ENCODE measurements at regions not wholly inside any gene's neighbourhood (a gene's known extent, or its start where the extent isn't known, plus 50 kb on each side); places are given as distances from the start of the nearest gene placed in this dataset.

GRCh38 chr1:177830531-177831135, 139.2 kb downstream of the SEC16B start:
- TF ChIP-seq EZH2phosphoT487 (IDR thresholded peaks at IDR 0.05; ENCODE audit: borderline replicate concordance) (no peak), CTCF (conservative IDR thresholded peaks at IDR 0.05; ENCODE audit: low read length) (no peak)
- no peaks in the 10 kb centered on the region for H3K36me3 ChIP-seq (ENCODE audit: insufficient read depth, low read length)

GRCh38 chr1:177825276-177825901, 144.5 kb downstream of the SEC16B start:
- H3K9me2 ChIP-seq (replicated peaks; ENCODE audit: low read depth, low read length) = no peaks in the 10 kb centered on the region
- H3K9me3 ChIP-seq (ENCODE audit: insufficient read depth, low read depth, low read length) = no peaks in the 10 kb centered on the region
- no peak overlapping the region for H3K9ac ChIP-seq (ENCODE audit: low read depth, low read length, poor library complexity, severe bottlenecking)
- no peaks in the 10 kb centered on the region for H4K20me1 ChIP-seq (ENCODE audit: insufficient read depth, low read length, poor library complexity, severe bottlenecking)
- no peaks in the 10 kb centered on the region for H3F3A ChIP-seq (ENCODE audit: low read depth)
- no peak overlapping the region for H2AFZ ChIP-seq (ENCODE audit: low read length)
- H3K36me3 ChIP-seq (ENCODE audit: insufficient read depth, low read length) = no peaks in the 10 kb centered on the region
- H3K4me2 ChIP-seq (ENCODE audit: low read depth, low read length, poor library complexity, severe bottlenecking) = no peak overlapping the region
- no peak overlapping the region for H3K4me3 ChIP-seq (ENCODE audit: low read length, poor library complexity, severe bottlenecking)
- no peaks in the 10 kb centered on the region for H3K79me2 ChIP-seq (ENCODE audit: insufficient read depth, low read length)
- TF ChIP-seq CTCF (conservative IDR thresholded peaks at IDR 0.05; ENCODE audit: low read length) (no peak), EZH2phosphoT487 (IDR thresholded peaks at IDR 0.05; ENCODE audit: borderline replicate concordance) (no peak)
- peaks cover 4% of the 10 kb centered on the region for H3K4me1 ChIP-seq (ENCODE audit: insufficient read depth, low read length, poor library complexity, severe bottlenecking)
- H3K27me3 ChIP-seq (ENCODE audit: insufficient read depth, low read length, poor library complexity, severe bottlenecking) = no peaks in the 10 kb centered on the region

More at GRCh38 chr1:177830531-177831135, 139.2 kb downstream of the SEC16B start:
- Histone ChIP-seq H3K9me2 (replicated peaks; ENCODE audit: low read depth, low read length) (no peaks in the 10 kb centered on the region), H3F3A (ENCODE audit: low read depth) (no peaks in the 10 kb centered on the region), H3K27me3 (ENCODE audit: insufficient read depth, low read length, poor library complexity, severe bottlenecking) (no peaks in the 10 kb centered on the region), H3K9me3 (ENCODE audit: insufficient read depth, low read depth, low read length) (0 out of 2 replicates have a peak, but pooled peaks cover 4% of the 10 kb centered on the region), H3K79me2 (ENCODE audit: insufficient read depth, low read length) (no peaks in the 10 kb centered on the region), H4K20me1 (ENCODE audit: insufficient read depth, low read length, poor library complexity, severe bottlenecking) (no peaks in the 10 kb centered on the region), H3K9ac (ENCODE audit: low read depth, low read length, poor library complexity, severe bottlenecking) (no peak overlapping the region), H2AFZ (ENCODE audit: low read length) (no peak overlapping the region), H3K4me1 (ENCODE audit: insufficient read depth, low read length, poor library complexity, severe bottlenecking) (no peaks in the 10 kb centered on the region), H3K4me3 (ENCODE audit: low read length, poor library complexity, severe bottlenecking) (no peak overlapping the region), H3K4me2 (ENCODE audit: low read depth, low read length, poor library complexity, severe bottlenecking) (no peak overlapping the region)

GRCh38 chr1:177824508-177824982, 145.3 kb downstream of the SEC16B start:
- no peaks in the 10 kb centered on the region for H3K36me3 ChIP-seq (ENCODE audit: insufficient read depth, low read length)
- no peaks in the 10 kb centered on the region for H3F3A ChIP-seq (ENCODE audit: low read depth)
- H3K27me3 ChIP-seq (ENCODE audit: insufficient read depth, low read length, poor library complexity, severe bottlenecking) = no peaks in the 10 kb centered on the region
- H3K9ac ChIP-seq (ENCODE audit: low read depth, low read length, poor library complexity, severe bottlenecking) = no peak overlapping the region
- H4K20me1 ChIP-seq (ENCODE audit: insufficient read depth, low read length, poor library complexity, severe bottlenecking) = no peaks in the 10 kb centered on the region
- no peak overlapping the region for H3K4me2 ChIP-seq (ENCODE audit: low read depth, low read length, poor library complexity, severe bottlenecking)
- H3K9me3 ChIP-seq (ENCODE audit: insufficient read depth, low read depth, low read length) = no peaks in the 10 kb centered on the region
- no peak overlapping the region for H3K4me3 ChIP-seq (ENCODE audit: low read length, poor library complexity, severe bottlenecking)
- TF ChIP-seq EZH2phosphoT487 (IDR thresholded peaks at IDR 0.05; ENCODE audit: borderline replicate concordance) = no peak
- TF ChIP-seq CTCF (conservative IDR thresholded peaks at IDR 0.05; ENCODE audit: low read length) = no peak
- peaks cover 4% of the 10 kb centered on the region for H3K4me1 ChIP-seq (ENCODE audit: insufficient read depth, low read length, poor library complexity, severe bottlenecking)
- H2AFZ ChIP-seq (ENCODE audit: low read length) = no peak overlapping the region
- H3K9me2 ChIP-seq (replicated peaks; ENCODE audit: low read depth, low read length) = no peaks in the 10 kb centered on the region
- H3K79me2 ChIP-seq (ENCODE audit: insufficient read depth, low read length) = no peaks in the 10 kb centered on the region
